ENCODE measurements at regions not wholly inside any gene's neighbourhood (a gene's known extent, or its start where the extent isn't known, plus 50 kb on each side); places are given as distances from the start of the nearest gene placed in this dataset.

GRCh38 chr1:72848997-72849396 lies 566.7 kb upstream of the NEGR1 start:
- POLR2A ChIA-PET: no interaction called here

GRCh38 chr1:72847651-72848050 lies 565.3 kb upstream of the NEGR1 start:
- no peaks in the 10 kb centered on the region for H3K9me3 ChIP-seq (ENCODE audit: control insufficient read depth, insufficient read depth, low read length)
- POLR2A ChIA-PET: no interaction called here

More at GRCh38 chr1:72848997-72849396, 566.7 kb upstream of the NEGR1 start:
- H3K27me3 ChIP-seq (ENCODE audit: control insufficient read depth, insufficient read depth, low read length): no peaks in the 10 kb centered on the region
- no peak for TF ChIP-seq CTCF (IDR thresholded peaks at IDR 0.05; ENCODE audit: low read depth, low read length)
- no peak overlapping the region for H3K27ac ChIP-seq (ENCODE audit: low read depth, low read length)
- H3K9me3 ChIP-seq (ENCODE audit: control insufficient read depth, insufficient read depth, low read length): no peaks in the 10 kb centered on the region
- no peak for DNase-seq (ENCODE audit: low read depth, low spot score)
- H3K4me3 ChIP-seq (ENCODE audit: low read depth, low read length): no peak overlapping the region
- CTCF ChIA-PET: no interaction called here

GRCh38 chr1:72846476-72847278 lies 564.3 kb upstream of the NEGR1 start:
- ChIA-PET POLR2A (no interaction called here), CTCF (interaction anchor here (1.1 to 1.2 kb wide), 2 partner anchors 222 to 224 kb away, joined by 3 read pairs; no protein-coding TSS in a partner anchor)

More at GRCh38 chr1:72847651-72848050, 565.3 kb upstream of the NEGR1 start:
- no peak for TF ChIP-seq CTCF (IDR thresholded peaks at IDR 0.05; ENCODE audit: low read depth, low read length)
- DNase-seq (ENCODE audit: low read depth, low spot score): no peak
- no peak overlapping the region for H3K27ac ChIP-seq (ENCODE audit: low read depth, low read length)
- no peaks in the 10 kb centered on the region for H3K27me3 ChIP-seq (ENCODE audit: control insufficient read depth, insufficient read depth, low read length)
- CTCF ChIA-PET: interaction anchor here (0.6 to 0.7 kb wide), 2 partner anchors 87 to 1122 kb away, joined by 3 to 5 read pairs; no protein-coding TSS in a partner anchor
- H3K4me3 ChIP-seq (ENCODE audit: low read depth, low read length): no peak overlapping the region

GRCh38 chr1:72845981-72846380 lies 563.6 kb upstream of the NEGR1 start:
- no peaks in the 10 kb centered on the region for H3K9me3 ChIP-seq (ENCODE audit: control insufficient read depth, insufficient read depth, low read length)
- no peak overlapping the region for H3K27ac ChIP-seq (ENCODE audit: low read depth, low read length)
- no peak overlapping the region for H3K4me3 ChIP-seq (ENCODE audit: low read depth, low read length)
- CTCF ChIA-PET: interaction anchor here (1.1 to 1.2 kb wide), 2 partner anchors 221 to 223 kb away, joined by 3 read pairs; no protein-coding TSS in a partner anchor
- H3K27me3 ChIP-seq (ENCODE audit: control insufficient read depth, insufficient read depth, low read length): no peaks in the 10 kb centered on the region
- no peak for TF ChIP-seq CTCF (IDR thresholded peaks at IDR 0.05; ENCODE audit: low read depth, low read length)
- POLR2A ChIA-PET: no interaction called here
- no peak for DNase-seq (ENCODE audit: low read depth, low spot score)

More at GRCh38 chr1:72846476-72847278, 564.3 kb upstream of the NEGR1 start:
- no peak overlapping the region for H3K27ac ChIP-seq (ENCODE audit: low read depth, low read length)
- no peaks in the 10 kb centered on the region for H3K27me3 ChIP-seq (ENCODE audit: control insufficient read depth, insufficient read depth, low read length)
- no peaks in the 10 kb centered on the region for H3K9me3 ChIP-seq (ENCODE audit: control insufficient read depth, insufficient read depth, low read length)
- TF ChIP-seq CTCF (IDR thresholded peaks at IDR 0.05; ENCODE audit: low read depth, low read length): no peak
- no peak for DNase-seq (ENCODE audit: low read depth, low spot score)
- H3K4me3 ChIP-seq (ENCODE audit: low read depth, low read length): no peak overlapping the region

- TF ChIP-seq CTCF (IDR thresholded peaks at IDR 0.05; ENCODE audit: low read depth, low read length): peak; percentile 46
- Histone ChIP-seq H3K27ac (ENCODE audit: low read depth, low read length) (no peak overlapping the region), H3K27me3 (ENCODE audit: control insufficient read depth, insufficient read depth, low read length) (no peaks in the 10 kb centered on the region), H3K4me3 (ENCODE audit: low read depth, low read length) (no peak overlapping the region), H3K9me3 (ENCODE audit: control insufficient read depth, insufficient read depth, low read length) (no peaks in the 10 kb centered on the region)
- POLR2A ChIA-PET: no interaction called here
- CTCF ChIA-PET: interaction anchor here (1.1 kb wide), 1 partner anchor 220 kb away, joined by 3 read pairs; no protein-coding TSS in a partner anchor
- no peak for DNase-seq (ENCODE audit: low read depth, low spot score)
Observed at GRCh38 chr1:72845381-72845780, 563.0 kb upstream of the NEGR1 start.
